DND-41 (cell line): ENCODE measurements at regions not wholly inside any gene's neighbourhood (a gene's known extent, or its start where the extent isn't known, plus 50 kb on each side); places are given as distances from the start of the nearest gene placed in this dataset.

ENCODE experiments used
- ATAC-seq: fragments of 200-7000 bp; cut with Tn5 transposase; 3 replicates; pipeline ENCODE4 v1.9.1; 2021; ENCODE audit warnings: low read depth; ENCODE audit not compliant: insufficient read depth
- DNase-seq: peaks from one replicate; pipeline ENCODE4 v3.0.0-alpha.2; 2020
- H2AFZ ChIP-seq: 2 replicates; pipeline ENCODE4 v1.6.0; 2012; ENCODE audit warnings: low read depth, low read length
- H3K27ac ChIP-seq: 2 replicates; pipeline ENCODE4 v1.5.1; 2012; ENCODE audit warnings: low read length, inconsistent platforms
- H3K27me3 ChIP-seq: fragments of 200-600 bp; sonication (generic); 2 replicates; pipeline ENCODE4 v1.6.0; 2012; ENCODE audit warnings: low read length, mild to moderate bottlenecking, inconsistent platforms; ENCODE audit not compliant: insufficient read depth, poor library complexity
- H3K36me3 ChIP-seq: 2 replicates; pipeline ENCODE4 v1.5.1; 2012; ENCODE audit warnings: low read length, inconsistent platforms; ENCODE audit not compliant: insufficient read depth
- H3K4me1 ChIP-seq: 2 replicates; pipeline ENCODE4 v1.5.1; 2012; ENCODE audit warnings: mild to moderate bottlenecking, low read length; ENCODE audit not compliant: insufficient read depth
- H3K4me2 ChIP-seq: 2 replicates; pipeline ENCODE4 v1.6.0; 2012; ENCODE audit warnings: mild to moderate bottlenecking, moderate library complexity, low read length, inconsistent platforms; ENCODE audit not compliant: insufficient read depth
- H3K4me3 ChIP-seq, 2 experiments: fragments of 200-600 bp in 1 of 2; shearing (Covaris generic) in 1 of 2; 2 replicates each; pipeline ENCODE4 v1.5.1; 2012 to 2016; ENCODE audit warnings: inconsistent platforms in 2 of 2, low read length in 2 of 2, mild to moderate bottlenecking in 2 of 2, low read depth in 1 of 2, moderate library complexity in 1 of 2
- H3K79me2 ChIP-seq: 2 replicates; pipeline ENCODE4 v1.6.0; 2012; ENCODE audit warnings: low read length, inconsistent platforms; ENCODE audit not compliant: insufficient read depth
- H3K9ac ChIP-seq: 2 replicates; pipeline ENCODE4 v1.6.0; 2012; ENCODE audit warnings: low read depth, mild to moderate bottlenecking, inconsistent platforms, low read length, moderate library complexity
- H3K9me3 ChIP-seq: 2 replicates; pipeline ENCODE4 v1.5.1; 2012; ENCODE audit warnings: low read length, moderate library complexity, mild to moderate bottlenecking, inconsistent platforms; ENCODE audit not compliant: insufficient read depth, severe bottlenecking
- H4K20me1 ChIP-seq: 2 replicates; pipeline ENCODE4 v1.6.0; 2012; ENCODE audit warnings: low read length; ENCODE audit not compliant: insufficient read depth
- EZH2 ChIP-seq: IDR thresholded peaks from 3 replicates; pipeline ENCODE4 v1.6.1; 2012; ENCODE audit warnings: borderline replicate concordance, low read depth, mild to moderate bottlenecking, moderate library complexity, low read length, inconsistent platforms; ENCODE audit not compliant: severe bottlenecking
- TF ChIP-seq, protein P1 (sequence below): IDR thresholded peaks from 2 replicates; pipeline ENCODE4 v1.5.1; 2012; ENCODE audit warnings: borderline replicate concordance, low read length, moderate library complexity, mild to moderate bottlenecking; ENCODE audit not compliant: poor library complexity, severe bottlenecking; ENCODE audit errors: extremely low read depth

DNA sequence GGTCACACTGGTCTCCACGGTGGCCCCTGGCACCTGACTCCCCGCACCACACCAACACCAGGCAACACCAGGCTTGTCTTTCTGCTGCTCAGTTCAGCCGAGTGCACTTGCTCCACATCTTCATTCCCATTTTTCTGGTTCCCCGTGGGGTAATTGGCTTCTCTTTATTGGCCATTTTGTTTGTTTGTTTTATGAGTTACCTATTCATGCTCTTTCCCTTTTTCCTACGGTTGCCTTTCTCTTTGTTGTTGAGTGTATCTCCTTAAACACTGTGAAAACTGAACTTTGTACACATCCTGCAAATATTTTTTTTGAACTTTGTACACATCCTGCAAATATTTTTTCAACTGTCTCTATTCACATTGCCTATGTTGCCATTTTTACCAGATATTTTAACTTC, 834.0 kb downstream of the BRD1 start:
- no peak overlapping the region for H3K27ac ChIP-seq
- H3K27me3 ChIP-seq: peaks cover 6% of the 10 kb centered on the region
- no peak overlapping the region for H3K4me2 ChIP-seq
- no peaks in the 10 kb centered on the region for H3K4me1 ChIP-seq
- no peak for ATAC-seq
- no peaks in the 10 kb centered on the region for H3K79me2 ChIP-seq
- no peaks in the 10 kb centered on the region for H3K36me3 ChIP-seq
- H3K9me3 ChIP-seq: no peaks in the 10 kb centered on the region
- DNase-seq: no peak
- H3K9ac ChIP-seq: no peak overlapping the region
- no peak overlapping the region for H2AFZ ChIP-seq
- H4K20me1 ChIP-seq: no peaks in the 10 kb centered on the region
- no peak overlapping the region for H3K4me3 ChIP-seq
- TF ChIP-seq EZH2: no peak
- TF ChIP-seq, protein P1, sequence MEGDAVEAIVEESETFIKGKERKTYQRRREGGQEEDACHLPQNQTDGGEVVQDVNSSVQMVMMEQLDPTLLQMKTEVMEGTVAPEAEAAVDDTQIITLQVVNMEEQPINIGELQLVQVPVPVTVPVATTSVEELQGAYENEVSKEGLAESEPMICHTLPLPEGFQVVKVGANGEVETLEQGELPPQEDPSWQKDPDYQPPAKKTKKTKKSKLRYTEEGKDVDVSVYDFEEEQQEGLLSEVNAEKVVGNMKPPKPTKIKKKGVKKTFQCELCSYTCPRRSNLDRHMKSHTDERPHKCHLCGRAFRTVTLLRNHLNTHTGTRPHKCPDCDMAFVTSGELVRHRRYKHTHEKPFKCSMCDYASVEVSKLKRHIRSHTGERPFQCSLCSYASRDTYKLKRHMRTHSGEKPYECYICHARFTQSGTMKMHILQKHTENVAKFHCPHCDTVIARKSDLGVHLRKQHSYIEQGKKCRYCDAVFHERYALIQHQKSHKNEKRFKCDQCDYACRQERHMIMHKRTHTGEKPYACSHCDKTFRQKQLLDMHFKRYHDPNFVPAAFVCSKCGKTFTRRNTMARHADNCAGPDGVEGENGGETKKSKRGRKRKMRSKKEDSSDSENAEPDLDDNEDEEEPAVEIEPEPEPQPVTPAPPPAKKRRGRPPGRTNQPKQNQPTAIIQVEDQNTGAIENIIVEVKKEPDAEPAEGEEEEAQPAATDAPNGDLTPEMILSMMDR: no peak

DNA sequence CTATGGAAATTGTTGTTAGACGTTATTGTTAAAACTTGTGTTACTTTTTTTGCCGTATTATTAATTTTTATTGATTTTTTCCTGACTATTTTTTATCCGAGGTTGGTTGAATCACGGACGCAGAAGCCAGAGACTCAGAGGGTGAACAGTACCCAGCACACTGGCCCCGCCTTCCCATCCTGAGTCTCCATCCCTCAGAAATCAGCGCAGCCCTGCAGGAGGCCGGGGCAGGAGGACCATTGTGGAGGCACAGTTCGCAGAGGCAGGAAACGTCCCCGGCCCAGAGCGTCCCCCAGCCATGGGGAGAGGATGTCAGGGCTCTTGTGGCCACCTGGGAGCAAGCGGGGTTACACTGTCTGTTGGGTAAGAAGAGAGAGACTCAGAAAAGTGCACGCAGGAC, 843.0 kb downstream of the BRD1 start:
- Histone ChIP-seq H3K9me3 (no peaks in the 10 kb centered on the region), H4K20me1 (no peaks in the 10 kb centered on the region), H3K4me2 (no peak overlapping the region), H3K4me1 (no peaks in the 10 kb centered on the region), H3K79me2 (no peaks in the 10 kb centered on the region), H2AFZ (no peak overlapping the region), H3K9ac (no peak overlapping the region), H3K27ac (no peak overlapping the region), H3K36me3 (no peaks in the 10 kb centered on the region), H3K27me3 (no peaks in the 10 kb centered on the region), H3K4me3 (no peak overlapping the region)
- ATAC-seq: no peak
- TF ChIP-seq, protein P1: no peak
- TF ChIP-seq EZH2: no peak
- DNase-seq: no peak

DNA sequence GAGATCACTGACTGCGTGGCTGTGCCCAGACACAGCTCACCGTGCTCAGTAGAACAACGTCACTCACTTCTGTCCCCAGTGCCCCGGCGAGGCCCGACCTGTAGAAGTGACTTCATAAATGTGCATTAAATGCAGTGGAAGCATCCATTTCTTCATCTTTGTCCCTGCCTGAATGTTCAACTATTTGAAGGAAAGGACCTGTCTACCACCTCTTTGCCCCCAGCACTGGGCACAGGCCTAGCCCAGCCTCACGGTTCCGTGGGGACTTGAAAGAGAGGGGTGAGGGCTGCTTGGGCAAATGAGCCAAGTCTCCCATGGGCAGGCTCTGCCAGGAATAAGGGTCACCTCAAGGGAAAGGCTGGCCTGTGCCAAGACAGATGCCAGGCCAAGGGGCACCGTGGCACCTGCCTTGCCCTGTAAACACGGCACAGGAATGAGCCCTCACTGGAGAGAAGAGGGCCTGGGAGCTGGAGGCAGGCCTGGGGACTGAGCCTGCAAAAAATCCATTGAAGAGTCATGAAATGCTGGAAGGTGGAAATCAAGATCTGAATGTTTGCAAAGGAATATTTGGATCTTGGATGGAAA, 845.3 kb downstream of the BRD1 start:
- DNase-seq: no peak
- Histone ChIP-seq H3K9ac (no peak overlapping the region), H3K79me2 (no peaks in the 10 kb centered on the region), H2AFZ (no peak overlapping the region), H3K27me3 (peaks cover 4% of the 10 kb centered on the region), H3K4me1 (no peaks in the 10 kb centered on the region), H4K20me1 (no peaks in the 10 kb centered on the region), H3K4me3 (no peak overlapping the region), H3K4me2 (no peak overlapping the region), H3K9me3 (no peaks in the 10 kb centered on the region), H3K36me3 (no peaks in the 10 kb centered on the region), H3K27ac (no peak overlapping the region)
- no peak for TF ChIP-seq EZH2
- TF ChIP-seq, protein P1: no peak
- ATAC-seq: no peak
